SK-N-SH (cell line): ENCODE measurements at regions not wholly inside any gene's neighbourhood (a gene's known extent, or its start where the extent isn't known, plus 50 kb on each side); places are given as distances from the start of the nearest gene placed in this dataset.
A peak's percentile ranks its signal among the peaks of the same experiment; 100 is the strongest.

Experiments
- ELF1 ChIP-seq: IDR thresholded peaks from 2 replicates; pipeline ENCODE4 v1.4.0; 2012
- EP300 ChIP-seq, 2 experiments: IDR thresholded peaks; 2 replicates each; pipeline versions ENCODE4 v1.4.0 to v1.6.1; 2012; ENCODE audit warnings: borderline replicate concordance in 1 of 2, low read depth in 1 of 2, low read length in 1 of 2
- GABPA ChIP-seq: IDR thresholded peaks from 2 replicates; pipeline ENCODE4 v1.4.0; 2012; ENCODE audit warnings: low read depth, mild to moderate bottlenecking
- NFIC ChIP-seq: IDR thresholded peaks from 2 replicates; pipeline ENCODE4 v1.4.0; 2012; ENCODE audit warnings: borderline replicate concordance
- PBX3 ChIP-seq: IDR thresholded peaks from 2 replicates; pipeline ENCODE4; 2012
- POLR2AphosphoS5 ChIP-seq: IDR thresholded peaks from 2 replicates; pipeline ENCODE4 v1.6.1; 2012; ENCODE audit warnings: low read depth, low read length
- RAD21 ChIP-seq: IDR thresholded peaks from 2 replicates; pipeline ENCODE4 v1.6.1; 2012; ENCODE audit warnings: mild to moderate bottlenecking, low read length
- RCOR1 ChIP-seq: fragments of 150-350 bp; IDR thresholded peaks from 2 replicates; pipeline ENCODE4 v1.6.1; 2017; ENCODE audit warnings: antibody characterized with exemption, low read length
- RXRA ChIP-seq: IDR thresholded peaks from 2 replicates; pipeline ENCODE4 v1.4.0; 2012; ENCODE audit warnings: low read depth, mild to moderate bottlenecking, borderline replicate concordance
- TAF1 ChIP-seq: IDR thresholded peaks from 2 replicates; pipeline ENCODE4 v1.6.1; 2012; ENCODE audit warnings: low read depth, mild to moderate bottlenecking, low read length, moderate library complexity, borderline replicate concordance
- TEAD4 ChIP-seq: IDR thresholded peaks from 2 replicates; pipeline ENCODE4 v1.4.0; 2012; ENCODE audit warnings: mild to moderate bottlenecking, borderline replicate concordance; ENCODE audit not compliant: insufficient read depth
- YY1 ChIP-seq: IDR thresholded peaks from 2 replicates; pipeline ENCODE4 v1.4.0; 2012; ENCODE audit warnings: low read depth, mild to moderate bottlenecking
- TF ChIP-seq, protein P1 (sequence below): fragments of 200-600 bp; sonication (generic); IDR thresholded peaks from 2 replicates; pipeline ENCODE4 v1.6.1; 2017; ENCODE audit warnings: antibody characterized with exemption, mild to moderate bottlenecking, moderate library complexity
- TF ChIP-seq, protein P2 (sequence below): IDR thresholded peaks from 2 replicates; pipeline ENCODE4 v1.6.1; 2012; ENCODE audit warnings: mild to moderate bottlenecking, low read depth, low read length, moderate library complexity

DNA sequence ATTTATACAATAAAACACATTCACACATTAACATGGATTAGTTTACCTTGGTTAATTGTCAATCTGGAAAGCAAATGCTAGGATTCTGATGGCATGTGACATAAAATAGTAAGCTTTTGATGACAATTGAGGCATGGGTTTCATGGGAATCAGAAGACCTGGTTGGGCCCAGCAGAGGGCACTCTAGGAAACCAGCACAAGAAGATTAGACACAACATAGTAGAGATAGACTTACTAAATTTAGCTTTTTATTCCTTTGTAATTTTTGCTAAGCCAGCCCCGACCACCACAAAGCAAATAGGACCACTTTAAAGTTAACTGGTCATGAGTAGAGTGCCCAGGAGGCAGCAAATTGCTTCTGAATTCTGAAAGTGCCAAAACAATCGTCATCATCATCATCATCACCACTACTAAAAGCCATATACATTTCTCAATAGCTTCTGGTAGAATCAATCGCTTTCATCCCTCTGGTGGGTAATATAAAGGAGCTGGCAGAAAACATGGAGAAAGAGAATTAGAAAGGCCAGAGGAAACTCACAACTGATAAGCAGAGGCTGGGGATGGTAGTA, 163.2 kb downstream of the ARRDC3 start:
- TF ChIP-seq, protein P1, sequence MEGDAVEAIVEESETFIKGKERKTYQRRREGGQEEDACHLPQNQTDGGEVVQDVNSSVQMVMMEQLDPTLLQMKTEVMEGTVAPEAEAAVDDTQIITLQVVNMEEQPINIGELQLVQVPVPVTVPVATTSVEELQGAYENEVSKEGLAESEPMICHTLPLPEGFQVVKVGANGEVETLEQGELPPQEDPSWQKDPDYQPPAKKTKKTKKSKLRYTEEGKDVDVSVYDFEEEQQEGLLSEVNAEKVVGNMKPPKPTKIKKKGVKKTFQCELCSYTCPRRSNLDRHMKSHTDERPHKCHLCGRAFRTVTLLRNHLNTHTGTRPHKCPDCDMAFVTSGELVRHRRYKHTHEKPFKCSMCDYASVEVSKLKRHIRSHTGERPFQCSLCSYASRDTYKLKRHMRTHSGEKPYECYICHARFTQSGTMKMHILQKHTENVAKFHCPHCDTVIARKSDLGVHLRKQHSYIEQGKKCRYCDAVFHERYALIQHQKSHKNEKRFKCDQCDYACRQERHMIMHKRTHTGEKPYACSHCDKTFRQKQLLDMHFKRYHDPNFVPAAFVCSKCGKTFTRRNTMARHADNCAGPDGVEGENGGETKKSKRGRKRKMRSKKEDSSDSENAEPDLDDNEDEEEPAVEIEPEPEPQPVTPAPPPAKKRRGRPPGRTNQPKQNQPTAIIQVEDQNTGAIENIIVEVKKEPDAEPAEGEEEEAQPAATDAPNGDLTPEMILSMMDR, result peak; percentile 57
- peak; percentile 45 for TF ChIP-seq RAD21
- TF ChIP-seq EP300 (IDR thresholded peaks at IDR 0.05; ENCODE audit: borderline replicate concordance in 1 of 2, low read depth in 1 of 2, low read length in 1 of 2), result no peak
- no peak for TF ChIP-seq YY1
- TF ChIP-seq ELF1, result no peak
- TF ChIP-seq TEAD4, result no peak
- no peak for TF ChIP-seq TAF1
- no peak for TF ChIP-seq NFIC
- TF ChIP-seq RXRA, result no peak
- TF ChIP-seq POLR2AphosphoS5, result no peak
- no peak for TF ChIP-seq RCOR1
- no peak for TF ChIP-seq GABPA
- TF ChIP-seq, protein P2, sequence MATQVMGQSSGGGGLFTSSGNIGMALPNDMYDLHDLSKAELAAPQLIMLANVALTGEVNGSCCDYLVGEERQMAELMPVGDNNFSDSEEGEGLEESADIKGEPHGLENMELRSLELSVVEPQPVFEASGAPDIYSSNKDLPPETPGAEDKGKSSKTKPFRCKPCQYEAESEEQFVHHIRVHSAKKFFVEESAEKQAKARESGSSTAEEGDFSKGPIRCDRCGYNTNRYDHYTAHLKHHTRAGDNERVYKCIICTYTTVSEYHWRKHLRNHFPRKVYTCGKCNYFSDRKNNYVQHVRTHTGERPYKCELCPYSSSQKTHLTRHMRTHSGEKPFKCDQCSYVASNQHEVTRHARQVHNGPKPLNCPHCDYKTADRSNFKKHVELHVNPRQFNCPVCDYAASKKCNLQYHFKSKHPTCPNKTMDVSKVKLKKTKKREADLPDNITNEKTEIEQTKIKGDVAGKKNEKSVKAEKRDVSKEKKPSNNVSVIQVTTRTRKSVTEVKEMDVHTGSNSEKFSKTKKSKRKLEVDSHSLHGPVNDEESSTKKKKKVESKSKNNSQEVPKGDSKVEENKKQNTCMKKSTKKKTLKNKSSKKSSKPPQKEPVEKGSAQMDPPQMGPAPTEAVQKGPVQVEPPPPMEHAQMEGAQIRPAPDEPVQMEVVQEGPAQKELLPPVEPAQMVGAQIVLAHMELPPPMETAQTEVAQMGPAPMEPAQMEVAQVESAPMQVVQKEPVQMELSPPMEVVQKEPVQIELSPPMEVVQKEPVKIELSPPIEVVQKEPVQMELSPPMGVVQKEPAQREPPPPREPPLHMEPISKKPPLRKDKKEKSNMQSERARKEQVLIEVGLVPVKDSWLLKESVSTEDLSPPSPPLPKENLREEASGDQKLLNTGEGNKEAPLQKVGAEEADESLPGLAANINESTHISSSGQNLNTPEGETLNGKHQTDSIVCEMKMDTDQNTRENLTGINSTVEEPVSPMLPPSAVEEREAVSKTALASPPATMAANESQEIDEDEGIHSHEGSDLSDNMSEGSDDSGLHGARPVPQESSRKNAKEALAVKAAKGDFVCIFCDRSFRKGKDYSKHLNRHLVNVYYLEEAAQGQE, result no peak
- no peak for TF ChIP-seq PBX3
